RPMI8226 (cell line): ENCODE measurements at regions not wholly inside any gene's neighbourhood (a gene's known extent, or its start where the extent isn't known, plus 50 kb on each side); places are given as distances from the start of the nearest gene placed in this dataset.

Experiments used
- DNase-seq: peaks from one replicate; pipeline ENCODE4 v3.0.0-alpha.2; 2015

GRCh38 chr4:125703443-125703842 lies 388.7 kb downstream of the FAT4 start:
- no peak for DNase-seq

GRCh38 chr4:125704726-125705125 lies 390.0 kb downstream of the FAT4 start:
- no peak for DNase-seq

GRCh38 chr4:125705681-125706080 lies 390.9 kb downstream of the FAT4 start:
- DNase-seq, result no peak

GRCh38 chr4:125707397-125707796 lies 392.6 kb downstream of the FAT4 start:
- DNase-seq, result no peak

- DNase-seq, result no peak
These were observed 396.0 kb downstream of the FAT4 start for GRCh38 chr4:125710766-125711165.

- DNase-seq, result no peak
These were observed 399.3 kb downstream of the FAT4 start for GRCh38 chr4:125714049-125714448.

- no peak for DNase-seq
These were observed 400.1 kb downstream of the FAT4 start for GRCh38 chr4:125714845-125715244.

GRCh38 chr4:125719987-125720386 lies 405.2 kb downstream of the FAT4 start:
- DNase-seq, result no peak

GRCh38 chr4:125722009-125722408 lies 407.3 kb downstream of the FAT4 start:
- DNase-seq, result no peak

GRCh38 chr4:125725957-125726525 lies 411.3 kb downstream of the FAT4 start:
- DNase-seq, result no peak

- no peak for DNase-seq
These were observed 413.2 kb downstream of the FAT4 start for GRCh38 chr4:125727931-125728330.

- DNase-seq, result no peak
These were observed 413.8 kb downstream of the FAT4 start for GRCh38 chr4:125728568-125728967.

- DNase-seq, result no peak
These were observed 414.4 kb downstream of the FAT4 start for GRCh38 chr4:125729171-125729570.

GRCh38 chr4:125732632-125733031 lies 417.9 kb downstream of the FAT4 start:
- DNase-seq, result no peak

- no peak for DNase-seq
These were observed 419.7 kb downstream of the FAT4 start for GRCh38 chr4:125734504-125734903.

GRCh38 chr4:125735102-125735501 lies 420.3 kb downstream of the FAT4 start:
- DNase-seq, result no peak

- DNase-seq, result no peak
These were observed 421.3 kb downstream of the FAT4 start for GRCh38 chr4:125736057-125736456.

GRCh38 chr4:125739760-125740159 lies 425.0 kb downstream of the FAT4 start:
- DNase-seq, result no peak

- DNase-seq, result no peak
These were observed 427.2 kb downstream of the FAT4 start for GRCh38 chr4:125741825-125742452.

- DNase-seq, result no peak
These were observed 430.2 kb downstream of the FAT4 start for GRCh38 chr4:125744891-125745364.

- no peak for DNase-seq
These were observed 434.6 kb downstream of the FAT4 start for GRCh38 chr4:125749354-125749753.

- DNase-seq, result no peak
These were observed 435.6 kb downstream of the FAT4 start for GRCh38 chr4:125750399-125750798.

- DNase-seq, result no peak
These were observed 436.2 kb downstream of the FAT4 start for GRCh38 chr4:125750828-125751466.

- no peak for DNase-seq
These were observed 443.7 kb downstream of the FAT4 start for GRCh38 chr4:125758438-125758837.
